ENCODE measurements at regions not wholly inside any gene's neighbourhood (a gene's known extent, or its start where the extent isn't known, plus 50 kb on each side); places are given as distances from the start of the nearest gene placed in this dataset.

DNA sequence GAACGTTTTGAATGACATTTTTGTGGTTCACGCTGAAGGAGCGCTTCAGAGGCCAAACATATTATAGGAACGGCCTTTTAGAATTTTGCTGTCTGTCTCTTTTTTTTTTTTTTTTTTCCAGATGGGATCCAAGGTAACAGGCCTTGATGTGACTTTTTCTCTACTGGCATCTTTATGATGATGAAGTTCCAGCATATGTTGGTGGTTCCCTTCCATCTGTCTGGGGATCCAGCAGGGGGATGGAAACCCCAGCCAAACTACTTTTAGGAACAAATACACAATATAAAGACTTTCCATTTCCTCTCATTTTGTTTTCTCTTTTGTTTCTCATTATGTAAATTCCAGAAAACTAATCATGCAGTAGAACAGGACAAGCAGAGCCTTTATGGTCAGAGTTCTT is 239.3 kb upstream of the PRICKLE1 start:
- DNase-seq, result no peak

DNA sequence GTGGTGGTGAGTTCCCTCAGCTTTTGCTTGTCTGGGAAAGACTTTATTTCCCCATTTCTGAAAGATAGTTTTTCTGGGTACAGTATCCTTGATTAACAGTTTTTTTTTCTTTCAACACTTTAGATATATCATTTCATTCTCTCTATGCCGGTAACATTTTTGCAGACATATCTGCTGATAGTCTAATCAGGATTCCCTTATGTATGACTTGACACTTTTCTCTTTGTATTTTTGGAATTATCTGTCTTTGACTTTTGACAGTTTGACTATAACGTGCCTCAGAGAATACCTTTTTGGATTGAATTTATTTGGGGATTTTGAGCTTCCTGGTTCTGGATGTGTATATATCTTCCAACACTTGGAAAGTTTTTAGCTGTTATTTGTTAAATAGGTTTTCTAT is 234.8 kb upstream of the PRICKLE1 start:
- no peak for DNase-seq

DNA sequence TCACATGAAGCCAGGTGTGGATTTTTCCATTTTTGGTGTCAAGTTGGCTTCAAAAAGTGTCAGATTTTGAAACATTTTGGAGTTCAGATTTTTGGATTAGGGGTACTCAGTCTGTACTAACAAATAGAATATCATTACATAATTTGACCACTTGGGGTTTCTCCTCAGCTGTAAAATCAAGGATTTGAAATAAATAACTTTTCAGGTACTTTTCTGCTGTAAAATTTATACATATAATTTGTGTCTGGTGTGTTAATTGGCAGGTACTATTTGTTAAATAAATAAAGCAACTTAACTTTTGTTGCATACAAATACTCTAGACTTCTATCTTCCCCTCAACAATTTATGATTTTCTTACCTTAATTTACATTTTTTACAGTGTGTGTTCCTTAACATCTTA is 234.1 kb upstream of the PRICKLE1 start:
- DNase-seq, result no peak

DNA sequence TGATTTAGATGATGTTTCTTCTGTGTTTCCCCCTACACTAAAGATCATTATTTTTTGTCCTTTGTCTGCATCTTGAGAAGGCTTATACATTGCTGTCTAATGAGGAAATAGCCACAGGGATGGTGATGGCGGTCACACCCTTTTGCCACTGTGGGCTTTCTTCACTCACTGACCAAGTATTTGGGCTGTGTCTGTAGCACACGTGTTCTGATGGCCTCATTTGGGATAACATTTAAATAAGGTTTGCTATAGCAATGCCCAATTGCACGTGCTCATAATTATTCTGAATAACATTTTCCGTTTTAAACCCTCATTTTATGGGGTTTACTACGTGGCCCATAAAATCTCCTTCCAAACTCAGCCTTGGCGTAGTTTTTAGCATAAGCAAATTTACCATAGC is 230.3 kb upstream of the PRICKLE1 start:
- no peak for DNase-seq

DNA sequence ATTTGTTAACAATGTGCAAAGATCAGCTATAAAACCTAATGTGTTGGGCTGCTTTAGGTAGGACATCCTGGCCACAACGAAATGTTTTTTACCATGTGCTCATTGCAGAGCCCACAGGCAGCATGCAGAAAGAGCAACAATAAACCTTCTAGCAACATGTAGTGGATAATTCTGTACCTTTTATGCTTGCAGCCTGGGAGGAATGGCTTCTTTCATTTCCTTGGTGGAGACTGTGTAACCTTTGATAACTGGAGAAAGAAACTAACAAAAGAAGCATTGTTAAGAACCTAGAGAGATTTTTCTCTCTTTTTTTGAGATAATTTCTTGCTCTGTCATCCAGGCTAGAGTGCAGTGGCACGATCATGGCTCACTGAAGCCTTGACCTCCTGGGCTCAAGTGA is 225.5 kb upstream of the PRICKLE1 start:
- DNase-seq, result no peak

DNA sequence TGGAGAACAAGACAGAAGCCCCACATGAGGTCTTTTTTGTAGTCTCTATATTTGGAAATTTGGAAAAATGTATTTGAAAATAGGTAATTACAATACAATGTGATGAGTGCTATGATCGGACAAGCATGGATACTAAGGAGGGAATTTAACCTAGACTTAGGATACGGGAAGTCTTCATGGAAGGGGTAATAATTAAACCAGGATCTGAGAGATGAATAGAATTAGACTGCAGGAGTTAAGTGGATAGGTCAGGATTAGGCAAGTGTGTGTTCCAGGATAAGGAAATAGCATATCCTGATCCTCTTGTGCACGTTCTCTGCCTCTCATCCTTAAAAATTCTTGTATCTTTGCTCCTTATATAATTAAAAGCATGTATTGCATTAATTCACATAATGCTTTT is 223.3 kb upstream of the PRICKLE1 start:
- DNase-seq, result no peak

DNA sequence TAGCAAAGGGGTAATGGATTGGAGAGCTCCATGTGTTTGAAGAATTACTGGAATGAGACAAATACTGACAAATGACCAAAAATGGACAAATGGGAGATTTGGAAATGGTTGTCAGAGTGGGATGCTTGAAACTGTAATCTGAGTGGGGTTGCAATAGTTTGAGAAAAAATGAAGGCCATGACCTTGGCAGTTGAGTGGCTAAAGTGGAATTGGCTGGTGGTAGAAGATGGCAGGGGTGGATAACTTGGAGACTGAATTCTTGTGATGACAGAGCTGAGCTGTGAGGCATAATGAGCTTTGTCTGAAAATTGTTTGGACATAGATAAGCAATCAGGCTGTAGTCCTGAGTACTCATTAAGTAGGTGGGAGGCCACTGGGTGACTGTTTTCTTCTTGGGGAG is 222.5 kb upstream of the PRICKLE1 start:
- no peak for DNase-seq

DNA sequence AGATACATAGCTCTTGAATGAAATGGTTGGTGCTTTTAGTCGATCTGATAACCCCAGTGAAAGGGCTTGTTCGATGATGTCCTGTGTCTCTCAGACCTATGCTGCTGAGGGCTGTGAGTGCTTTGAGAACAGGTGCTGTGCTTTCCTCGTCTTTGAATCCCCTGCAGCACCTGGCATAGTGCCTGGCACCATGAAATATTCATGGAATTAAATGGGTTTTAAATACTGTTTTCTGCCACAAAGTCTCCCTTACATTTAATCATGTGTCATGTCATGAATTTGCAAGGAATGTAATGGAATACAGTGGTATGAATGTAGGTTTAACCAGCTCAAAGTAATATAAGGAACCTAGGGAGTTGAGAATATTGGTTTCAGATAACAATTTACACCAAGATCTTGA is 220.5 kb upstream of the PRICKLE1 start:
- DNase-seq, result no peak

DNA sequence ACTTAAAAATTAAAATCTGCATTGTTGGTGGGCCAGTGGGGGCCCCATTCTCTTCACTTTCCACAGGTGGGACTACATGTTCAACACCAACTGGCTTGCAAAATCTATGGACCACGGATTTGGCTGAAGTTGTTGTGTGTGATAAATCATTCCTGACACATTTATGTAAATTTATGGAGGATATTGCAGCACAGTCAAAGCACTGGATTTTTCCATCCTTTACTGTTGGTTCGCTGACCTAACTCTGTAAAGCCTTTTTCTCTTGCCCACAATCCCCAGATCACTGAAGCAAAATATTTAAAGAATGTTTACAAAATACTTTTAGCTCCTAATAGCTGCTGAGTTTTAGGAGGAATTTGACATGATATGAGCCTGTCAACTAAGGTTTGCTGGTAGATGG is 219.7 kb upstream of the PRICKLE1 start:
- no peak for DNase-seq

DNA sequence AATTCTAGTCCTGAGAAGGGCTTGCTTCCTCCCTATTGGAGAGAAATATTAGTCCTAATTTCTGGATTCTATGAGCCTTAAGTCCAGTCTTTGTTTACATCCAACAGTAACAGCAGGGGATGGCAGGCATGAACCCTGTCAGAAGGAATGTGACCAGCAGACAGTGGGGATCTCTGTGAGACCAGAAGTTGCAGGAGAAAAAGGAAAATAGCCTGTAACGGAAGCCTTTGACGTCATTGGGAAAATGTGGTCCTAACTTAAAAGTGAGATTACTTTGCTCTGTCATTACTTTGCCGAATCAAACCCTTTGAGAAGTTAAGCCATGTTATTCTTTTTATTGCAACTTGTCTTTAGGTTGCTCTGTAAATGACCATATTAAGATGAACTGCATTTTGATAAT is 218.2 kb upstream of the PRICKLE1 start:
- DNase-seq, result no peak

DNA sequence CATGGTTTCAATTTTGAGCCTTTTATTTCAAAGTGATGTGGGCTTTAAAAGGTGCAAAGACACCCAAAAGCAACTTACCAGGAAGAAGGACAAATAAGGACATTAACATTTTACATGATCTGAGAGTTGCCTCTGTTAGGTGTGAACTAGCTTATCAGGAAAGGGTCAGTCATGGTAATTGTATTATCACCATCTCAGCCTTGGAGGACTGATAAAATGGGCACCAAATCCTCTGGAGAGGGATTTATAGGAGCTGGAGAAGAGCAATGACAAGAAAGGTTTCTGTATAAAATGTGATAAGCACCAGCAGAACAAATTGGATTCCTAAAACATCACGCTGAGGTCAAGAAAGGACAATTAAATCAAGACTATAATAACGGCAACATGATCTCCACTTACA is 217.7 kb upstream of the PRICKLE1 start:
- no peak for DNase-seq

DNA sequence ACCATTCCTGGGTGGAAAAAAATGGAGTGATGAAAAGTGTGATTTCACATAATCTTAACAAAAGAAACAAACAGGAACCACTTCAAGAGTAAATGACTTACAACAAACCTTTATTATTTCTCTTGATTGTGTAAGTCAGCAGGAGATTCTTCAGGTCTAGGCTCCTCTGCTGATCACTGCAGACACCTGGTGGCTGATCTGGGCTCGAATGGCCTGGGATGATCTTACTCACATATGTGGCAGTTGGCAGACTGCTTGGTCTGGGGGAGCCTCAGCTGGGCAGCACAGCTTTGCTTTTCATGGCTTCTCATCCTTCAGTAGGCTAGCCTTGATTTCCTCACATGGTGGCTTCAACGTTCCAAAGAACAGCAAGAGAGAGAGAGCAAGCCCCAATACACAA is 215.4 kb upstream of the PRICKLE1 start:
- DNase-seq, result no peak

DNA sequence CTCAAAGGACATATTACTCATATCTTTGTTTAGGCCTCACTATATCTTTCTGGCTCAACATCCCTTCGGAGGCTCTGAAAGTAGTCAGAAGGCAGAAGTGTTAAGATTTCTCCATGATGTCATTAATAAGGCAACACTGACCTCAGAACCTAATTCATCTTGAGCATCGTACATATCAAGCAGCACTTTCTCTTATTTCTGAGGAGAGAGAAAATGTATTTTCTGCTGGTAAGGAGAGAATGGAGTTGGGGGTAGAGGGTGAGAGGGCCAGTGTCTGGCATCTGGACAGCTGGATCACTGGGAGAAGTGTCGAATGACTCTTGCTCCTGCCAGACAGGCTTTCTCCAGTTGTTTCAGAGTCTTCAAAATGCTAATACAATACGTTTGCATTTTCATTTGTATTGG is 213.2 kb upstream of the PRICKLE1 start:
- DNase-seq, result no peak

DNA sequence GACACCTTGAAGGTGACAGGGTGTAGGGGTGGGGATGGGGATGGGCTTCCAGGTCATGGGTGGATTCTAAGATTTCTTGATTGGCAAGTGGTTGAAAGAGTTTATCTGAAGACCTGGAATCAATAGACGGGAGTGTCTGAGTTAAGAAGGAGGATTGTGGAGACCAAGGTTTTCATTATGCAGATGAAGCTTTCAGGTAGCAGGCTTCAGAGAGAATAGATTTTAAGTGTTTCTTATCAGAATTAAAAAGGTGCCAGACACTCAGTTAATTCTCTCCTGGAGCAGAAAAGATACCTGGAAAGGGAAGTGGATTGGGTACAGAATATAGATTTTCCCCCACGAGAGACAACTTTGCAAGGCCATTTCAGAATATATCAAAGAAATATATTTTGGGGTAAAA is 211.7 kb upstream of the PRICKLE1 start:
- DNase-seq, result no peak

DNA sequence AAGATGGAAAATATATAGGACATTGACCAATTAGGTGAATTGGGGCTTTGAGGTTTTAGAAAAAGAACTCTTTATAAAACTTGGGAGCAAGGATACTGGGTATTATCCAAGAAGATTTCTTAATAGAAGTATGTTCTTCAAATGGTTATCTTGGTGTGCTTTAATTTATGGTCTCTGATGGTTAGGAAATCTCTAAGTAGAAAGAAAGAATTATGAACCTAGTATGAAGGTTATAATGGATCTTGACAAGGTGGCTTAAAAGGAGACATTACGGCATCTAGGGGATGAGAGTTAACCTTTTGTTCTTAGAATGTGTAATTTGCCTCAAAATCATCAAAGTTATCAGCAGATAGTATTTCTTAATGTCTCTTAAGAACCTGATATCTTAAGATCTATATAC is 210.4 kb upstream of the PRICKLE1 start:
- DNase-seq, result no peak

DNA sequence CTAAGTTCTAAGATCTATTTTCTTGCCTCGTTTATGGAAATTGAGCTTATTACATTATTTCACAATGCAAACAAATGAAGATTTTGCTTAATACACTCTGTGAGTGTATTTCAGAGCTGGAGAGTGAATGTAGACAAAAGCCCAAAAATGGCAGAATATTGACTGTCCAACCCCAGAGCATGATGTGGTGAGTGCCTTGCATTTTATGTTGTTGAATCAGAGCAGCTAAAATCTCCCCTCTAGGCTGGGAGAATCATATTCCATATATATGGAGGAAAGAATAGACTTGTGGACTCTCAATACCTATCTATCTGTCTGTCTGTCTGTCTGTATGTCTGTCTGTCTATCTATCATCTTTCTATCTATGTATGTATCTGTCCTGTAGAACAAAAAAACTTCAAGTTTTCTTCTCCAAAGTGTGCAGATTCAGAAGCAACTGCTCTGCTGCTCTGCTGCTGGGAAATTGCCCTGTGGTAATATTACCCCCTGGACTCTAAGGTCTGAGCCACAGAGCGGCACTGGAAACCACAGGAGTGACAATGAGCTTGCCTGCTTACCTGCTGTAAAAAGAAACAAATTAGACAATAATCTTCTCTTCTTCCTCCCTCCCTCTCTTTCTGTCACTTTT is 209.4 kb upstream of the PRICKLE1 start:
- DNase-seq, result no peak

DNA sequence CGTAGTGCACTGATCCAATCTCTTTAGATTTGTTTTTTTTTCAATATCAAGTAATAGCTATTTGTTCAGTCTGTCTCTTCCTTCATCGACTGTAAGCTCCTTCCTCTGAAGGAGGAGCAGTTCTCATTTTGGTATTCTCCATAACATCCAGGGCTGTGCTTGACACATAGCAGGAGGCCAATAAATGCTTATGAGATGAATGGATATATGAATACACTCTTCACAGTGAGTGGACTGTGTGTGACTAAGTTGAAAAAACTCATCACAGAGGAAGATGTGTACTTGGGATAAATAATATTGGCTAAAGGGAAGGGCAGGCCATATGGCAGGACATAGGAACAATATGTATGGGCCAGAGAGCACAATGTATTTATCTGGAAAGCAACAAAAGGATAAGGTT is 205.3 kb upstream of the PRICKLE1 start:
- DNase-seq, result no peak

DNA sequence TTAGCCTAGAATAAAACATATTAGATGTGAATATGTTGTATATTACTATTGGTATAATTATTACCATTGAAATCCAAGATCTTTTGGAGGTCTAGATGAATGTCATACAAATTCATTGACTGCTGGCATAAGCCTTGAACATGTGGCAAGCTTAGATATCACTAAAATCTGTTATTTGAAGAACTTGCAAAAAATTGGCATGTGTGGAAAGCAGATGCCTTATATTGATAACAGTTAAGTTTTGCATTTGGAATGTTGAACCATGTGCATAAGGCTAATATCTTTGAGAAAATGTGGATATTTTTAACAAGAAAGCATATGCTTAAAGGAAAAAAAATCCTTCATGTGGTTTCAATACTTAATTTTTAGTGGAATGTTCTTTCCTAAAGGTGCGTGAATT is 203.6 kb upstream of the PRICKLE1 start:
- no peak for DNase-seq

DNA sequence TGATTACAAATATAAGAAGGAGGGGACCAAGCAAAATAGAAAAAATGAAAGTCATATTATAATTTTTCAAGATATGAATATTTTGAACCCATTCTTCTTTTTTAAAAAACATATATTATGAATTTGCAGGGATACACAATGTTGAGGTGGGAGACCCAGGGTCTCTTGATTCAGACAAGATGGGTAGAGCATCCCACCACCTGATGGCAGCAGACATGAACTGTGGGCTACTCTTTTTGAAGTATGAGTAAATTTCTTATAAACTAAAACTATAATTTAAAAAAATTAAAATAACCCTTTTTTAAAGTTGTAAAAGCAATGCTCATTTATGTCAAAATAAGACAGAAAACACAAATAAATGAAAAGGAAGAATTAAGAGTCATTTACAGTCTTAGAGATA is 202.7 kb upstream of the PRICKLE1 start:
- no peak for DNase-seq

DNA sequence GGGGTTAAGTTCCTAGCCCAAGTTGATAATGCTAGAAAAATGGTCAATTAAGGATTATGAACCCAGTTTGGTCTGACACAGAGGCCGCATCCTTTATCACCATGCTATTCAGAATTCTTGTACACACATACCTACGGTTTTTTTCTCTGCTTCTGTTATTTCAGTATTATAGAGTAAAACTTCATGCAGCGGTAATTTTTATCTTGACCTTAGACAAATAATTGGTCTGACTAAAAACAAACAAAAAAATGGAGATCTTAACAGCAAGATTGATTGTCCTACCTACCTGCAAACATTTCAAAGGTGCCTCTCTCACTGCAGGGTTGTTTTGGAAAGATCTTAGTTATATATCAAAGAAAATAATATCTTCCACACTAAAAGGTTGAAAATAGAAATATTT is 201.9 kb upstream of the PRICKLE1 start:
- no peak for DNase-seq

DNA sequence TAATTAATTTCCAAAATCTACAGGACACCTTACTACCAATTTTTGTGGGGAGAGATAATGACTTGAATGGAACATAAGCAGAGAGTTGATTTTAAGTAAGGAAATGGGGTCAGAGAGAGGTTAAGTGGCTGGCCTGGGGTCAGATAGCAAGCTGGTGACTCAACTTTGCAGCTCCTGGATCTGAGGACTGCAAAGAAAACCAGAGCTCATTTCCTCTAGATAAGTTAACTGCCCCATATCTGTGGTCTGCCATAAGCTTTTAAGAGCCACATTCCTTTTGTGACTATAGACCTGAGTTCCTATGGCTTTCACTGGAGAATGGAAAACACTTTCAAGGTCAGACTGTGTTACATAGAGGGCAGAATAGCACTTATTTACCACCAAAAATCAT is 201.2 kb upstream of the PRICKLE1 start:
- no peak for DNase-seq

DNA sequence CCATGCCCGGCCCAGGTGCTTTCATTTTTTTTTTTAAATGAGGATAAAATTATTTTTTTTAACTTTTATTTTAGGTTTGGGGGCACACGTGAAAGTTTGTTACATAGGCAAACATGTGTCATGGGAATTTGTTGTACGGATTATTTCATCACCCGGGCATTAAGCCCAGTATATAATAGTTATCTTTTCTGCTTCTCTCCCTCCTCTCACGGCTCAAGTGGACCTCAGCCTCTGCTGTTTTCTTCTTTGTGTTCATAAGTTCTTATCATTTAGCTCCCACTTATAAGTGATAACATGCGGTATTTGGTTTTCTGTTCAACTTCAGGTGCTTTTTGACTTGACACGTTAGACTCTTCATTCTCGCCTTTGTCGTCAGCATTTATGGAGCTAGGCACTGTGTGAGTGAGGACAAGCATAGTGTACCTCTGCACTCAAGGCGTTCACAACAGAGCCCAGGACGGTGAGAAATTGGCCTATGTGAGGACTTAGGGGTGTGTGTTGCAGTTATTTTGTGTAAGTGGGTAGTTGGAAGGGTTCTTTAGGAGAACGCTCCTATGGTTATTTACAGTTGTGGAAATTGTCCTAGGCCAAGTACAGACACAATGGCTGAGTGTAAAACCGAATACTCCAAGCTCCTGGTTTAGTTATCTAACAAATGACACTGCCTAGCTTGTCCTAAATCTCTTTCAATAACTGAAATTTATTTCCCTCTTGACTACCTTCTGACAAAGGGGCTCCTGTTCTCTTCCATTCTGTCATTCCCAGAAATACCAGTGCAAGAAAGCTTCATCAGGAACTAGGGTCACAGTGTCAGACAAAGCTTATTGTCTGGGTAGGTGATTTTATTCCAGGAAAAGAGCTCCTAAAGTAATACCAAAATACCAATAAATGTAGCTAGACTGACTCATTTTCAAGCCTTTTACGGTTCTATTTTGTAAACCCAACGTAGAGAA is 200.5 kb upstream of the PRICKLE1 start:
- no peak for DNase-seq

DNA sequence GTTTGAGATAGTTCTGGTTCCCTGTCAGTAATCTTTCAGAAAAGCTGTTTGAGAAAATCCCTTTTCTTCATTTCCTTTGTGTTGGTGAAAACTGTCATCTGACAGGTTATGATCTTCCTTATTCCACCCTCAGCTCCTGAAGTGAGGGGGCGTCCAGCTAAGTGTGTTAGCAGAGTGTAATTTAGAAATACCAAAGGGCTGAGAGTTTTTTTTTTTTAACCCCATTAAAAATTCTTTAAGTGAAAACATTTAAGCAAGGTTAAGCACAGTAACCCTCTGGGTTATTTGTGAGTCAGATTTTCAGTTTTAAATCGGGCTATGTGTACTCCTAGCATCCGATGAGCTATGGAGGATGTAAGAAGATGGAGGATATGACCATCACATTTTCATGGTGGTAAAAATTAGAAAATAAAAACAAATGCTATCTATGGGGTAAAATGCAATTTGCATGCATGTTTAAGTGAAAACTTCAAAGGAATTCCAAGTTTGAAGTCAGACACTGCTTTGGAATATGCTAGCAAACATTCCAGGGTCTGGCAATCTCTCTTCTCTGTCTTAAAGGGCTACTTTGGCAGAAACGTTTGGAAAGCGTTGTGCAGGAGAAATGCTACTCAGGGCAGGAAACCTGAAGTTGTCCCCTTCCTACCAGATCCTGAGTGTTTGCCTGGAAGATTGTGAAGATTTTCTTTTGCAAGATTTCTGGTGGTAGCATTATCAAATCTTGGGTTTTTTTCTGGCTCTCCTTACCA is 197.0 kb upstream of the PRICKLE1 start:
- DNase-seq, result no peak

DNA sequence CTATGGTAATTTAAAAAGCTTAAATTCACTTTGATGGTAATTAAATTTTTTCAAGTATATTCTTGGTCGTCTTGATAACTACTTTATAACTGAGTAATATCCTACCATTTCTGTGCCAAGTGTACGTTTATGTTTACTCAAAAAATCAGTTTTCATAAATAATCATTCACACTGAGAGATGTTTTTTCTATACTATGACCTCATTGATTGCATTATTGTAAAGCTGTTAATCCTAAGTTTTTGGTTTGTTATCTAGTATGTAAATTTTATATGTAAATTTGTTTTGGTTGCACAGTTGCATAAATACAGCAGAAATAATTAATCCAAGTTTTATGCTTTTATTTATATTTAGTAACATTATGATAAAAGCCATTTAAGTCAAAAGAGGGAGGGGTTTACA is 196.4 kb upstream of the PRICKLE1 start:
- no peak for DNase-seq
